ENCODE measurements at regions not wholly inside any gene's neighbourhood (a gene's known extent, or its start where the extent isn't known, plus 50 kb on each side); places are given as distances from the start of the nearest gene placed in this dataset.

DNA sequence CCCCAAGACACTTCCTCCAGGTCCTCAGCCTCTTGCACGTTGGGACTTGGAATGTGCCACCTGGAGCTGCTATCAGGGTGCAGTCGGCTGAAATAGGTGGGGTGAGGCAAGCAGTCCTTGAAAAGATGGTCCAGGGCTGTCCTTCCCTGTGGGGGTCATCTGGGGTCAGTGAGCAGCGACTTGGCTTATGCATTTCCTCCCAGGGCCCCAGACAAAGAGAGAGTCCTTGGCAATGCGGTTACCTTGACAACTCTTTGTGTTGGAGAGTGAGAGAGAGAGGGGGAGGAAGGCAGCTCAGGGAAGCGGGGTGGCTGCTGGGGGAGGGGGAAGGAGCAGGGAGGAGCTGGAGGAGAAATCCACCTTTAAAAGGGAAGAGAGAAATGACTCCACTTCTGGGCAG, 93.8 kb downstream of the MIAT start:
- H3K9me3 ChIP-seq (ENCODE audit: control insufficient read depth in 2 of 2, insufficient read depth in 1 of 2, low read length in 1 of 2), result no peaks in the 10 kb centered on the region
- WGBS, result 60% methylated on average over 5 of the region's 5 CpGs
- H3K27ac ChIP-seq (ENCODE audit: low read depth in 1 of 2, low read length in 1 of 2), result no peak overlapping the region
- peaks cover 0 to 4% of the 10 kb centered on the region in 2 donors for H3K4me1 ChIP-seq (ENCODE audit: control insufficient read depth in 2 of 2, insufficient read depth in 2 of 2, low read length in 2 of 2)
- no peaks in the 10 kb centered on the region for H3K36me3 ChIP-seq (ENCODE audit: control insufficient read depth in 2 of 2, insufficient read depth in 2 of 2, low read length in 1 of 2)
- no peak for DNase-seq (ENCODE audit: low read depth in 6 of 9, low spot score in 9 of 9)
- no peaks in the 10 kb centered on the region for H3K27me3 ChIP-seq (ENCODE audit: control insufficient read depth in 2 of 2, insufficient read depth in 1 of 2, low read length in 1 of 2)
- no peak overlapping the region for H3K4me3 ChIP-seq (ENCODE audit: low read length in 2 of 2)

DNA sequence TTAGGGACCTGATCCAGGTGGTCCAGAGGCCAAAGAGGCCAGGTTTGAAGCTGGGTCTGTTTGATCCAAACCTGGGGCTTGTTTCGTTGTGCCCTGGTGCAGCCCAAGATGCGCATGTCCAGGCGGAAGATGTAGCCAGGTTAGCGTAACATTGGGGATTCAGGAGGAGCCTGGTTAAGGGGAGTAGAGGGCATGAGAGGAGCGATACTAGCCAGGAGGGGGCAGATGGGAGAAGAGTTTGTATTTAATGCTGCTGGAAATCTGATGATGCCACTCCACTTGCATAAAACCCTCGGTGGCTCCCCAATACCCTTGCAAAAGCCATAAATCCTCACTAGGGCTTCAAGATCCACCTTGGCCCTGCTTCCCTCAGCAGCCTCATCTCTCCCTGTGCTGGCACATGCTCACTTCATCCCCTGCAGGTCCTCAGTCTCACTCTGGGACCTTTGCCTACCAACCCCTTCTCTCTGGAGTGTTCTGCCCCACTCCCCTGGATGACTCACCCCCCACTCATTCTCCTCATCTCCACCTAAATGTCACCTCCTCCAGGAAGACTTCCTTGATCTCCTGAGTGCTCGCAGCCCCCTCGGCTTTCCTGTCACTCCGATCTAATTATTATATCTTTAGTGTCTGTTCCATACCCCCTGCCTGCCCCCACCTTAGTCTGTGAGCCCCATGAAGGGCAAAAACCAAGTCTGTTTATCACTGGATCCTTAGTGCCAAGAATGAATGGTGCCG, 95.9 kb downstream of the MIAT start:
- DNase-seq (ENCODE audit: low read depth in 6 of 9, low spot score in 9 of 9), result no peak
- Histone ChIP-seq H3K36me3 (ENCODE audit: control insufficient read depth in 2 of 2, insufficient read depth in 2 of 2, low read length in 1 of 2) (no peaks in the 10 kb centered on the region), H3K9me3 (ENCODE audit: control insufficient read depth in 2 of 2, insufficient read depth in 1 of 2, low read length in 1 of 2) (peaks cover 0 to 4% of the 10 kb centered on the region in 2 donors), H3K27ac (ENCODE audit: low read depth in 1 of 2, low read length in 1 of 2) (no peak overlapping the region), H3K4me3 (ENCODE audit: low read length in 2 of 2) (no peak overlapping the region), H3K27me3 (ENCODE audit: control insufficient read depth in 2 of 2, insufficient read depth in 1 of 2, low read length in 1 of 2) (no peaks in the 10 kb centered on the region), H3K4me1 (ENCODE audit: control insufficient read depth in 2 of 2, insufficient read depth in 2 of 2, low read length in 2 of 2) (peaks cover 3 to 4% of the 10 kb centered on the region in 2 donors)
- WGBS, result 94% methylated on average over 10 of the region's 10 CpGs

DNA sequence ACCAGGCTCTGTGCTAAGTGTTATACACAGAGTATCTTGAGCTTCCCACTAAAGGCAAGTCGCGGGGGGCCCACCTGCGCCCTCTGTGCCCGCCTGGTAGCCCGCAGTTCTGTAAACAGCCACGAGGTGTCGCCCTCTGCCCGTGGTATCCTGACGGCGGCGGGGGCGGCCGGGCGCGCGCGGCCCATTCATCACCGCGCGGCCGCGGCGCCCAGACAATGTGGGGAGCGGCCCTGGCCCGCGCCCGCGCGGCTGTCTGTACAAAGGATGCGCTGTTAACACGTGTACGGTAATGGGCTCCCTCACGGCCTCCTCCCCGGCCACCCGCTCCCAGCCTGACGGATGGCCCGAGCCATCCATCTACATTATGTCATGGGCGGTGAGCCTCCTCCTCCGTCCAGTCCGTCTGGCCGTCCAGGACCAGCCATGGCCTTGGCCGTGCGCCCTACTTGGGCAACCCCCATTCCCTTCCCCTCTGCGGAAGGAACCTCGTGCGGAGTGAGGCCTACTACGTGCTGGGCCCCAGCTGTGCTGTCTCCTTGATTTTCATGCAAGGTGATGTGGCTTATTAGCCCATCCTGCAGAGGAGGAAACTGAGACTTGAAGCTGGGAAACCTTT, 99.4 kb downstream of the MIAT start:
- H3K9me3 ChIP-seq (ENCODE audit: control insufficient read depth in 2 of 2, insufficient read depth in 1 of 2, low read length in 1 of 2), result peaks cover 0 to 4% of the 10 kb centered on the region in 2 donors
- DNase-seq (ENCODE audit: low read depth in 6 of 9, low spot score in 9 of 9), result peak in 8 of 9 donors; percentile 8 to 64 (median 34)
- 25% methylated on average over 47 of the region's 47 CpGs for WGBS
- H3K4me3 ChIP-seq (ENCODE audit: low read length in 2 of 2), result no peak overlapping the region
- H3K36me3 ChIP-seq (ENCODE audit: control insufficient read depth in 2 of 2, insufficient read depth in 2 of 2, low read length in 1 of 2), result no peaks in the 10 kb centered on the region
- H3K4me1 ChIP-seq (ENCODE audit: control insufficient read depth in 2 of 2, insufficient read depth in 2 of 2, low read length in 2 of 2), result peaks cover 0 to 3% of the 10 kb centered on the region in 2 donors
- H3K27me3 ChIP-seq (ENCODE audit: control insufficient read depth in 2 of 2, insufficient read depth in 1 of 2, low read length in 1 of 2), result no peaks in the 10 kb centered on the region
- no peak overlapping the region for H3K27ac ChIP-seq (ENCODE audit: low read depth in 1 of 2, low read length in 1 of 2)

DNA sequence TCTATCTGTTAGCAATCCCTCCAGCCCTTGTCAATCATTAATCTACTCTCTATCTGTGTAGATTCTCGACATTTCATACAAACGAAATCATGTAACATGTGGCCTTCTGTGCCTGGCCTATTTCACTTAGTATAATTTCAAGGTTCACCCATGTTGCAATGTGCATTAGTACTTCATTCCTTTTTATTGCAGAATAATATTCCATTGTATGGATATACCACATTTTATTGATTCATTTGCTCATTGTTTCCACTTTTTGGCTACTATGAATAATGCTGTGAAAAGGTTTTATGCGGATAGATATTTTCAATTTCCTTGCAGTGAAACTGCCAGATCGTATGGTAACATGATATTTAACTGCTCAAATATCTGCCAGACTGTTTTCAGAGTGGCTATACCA, 100.1 kb downstream of the MIAT start:
- H3K27ac ChIP-seq (ENCODE audit: low read depth in 1 of 2, low read length in 1 of 2), result no peak overlapping the region
- peaks cover 0 to 4% of the 10 kb centered on the region in 2 donors for H3K9me3 ChIP-seq (ENCODE audit: control insufficient read depth in 2 of 2, insufficient read depth in 1 of 2, low read length in 1 of 2)
- DNase-seq (ENCODE audit: low read depth in 6 of 9, low spot score in 9 of 9), result no peak
- no peaks in the 10 kb centered on the region for H3K36me3 ChIP-seq (ENCODE audit: control insufficient read depth in 2 of 2, insufficient read depth in 2 of 2, low read length in 1 of 2)
- H3K4me3 ChIP-seq (ENCODE audit: low read length in 2 of 2), result no peak overlapping the region
- no peaks in the 10 kb centered on the region for H3K27me3 ChIP-seq (ENCODE audit: control insufficient read depth in 2 of 2, insufficient read depth in 1 of 2, low read length in 1 of 2)
- H3K4me1 ChIP-seq (ENCODE audit: control insufficient read depth in 2 of 2, insufficient read depth in 2 of 2, low read length in 2 of 2), result peaks cover 0 to 3% of the 10 kb centered on the region in 2 donors
- 98% methylated on average over 4 of the region's 4 CpGs for WGBS

DNA sequence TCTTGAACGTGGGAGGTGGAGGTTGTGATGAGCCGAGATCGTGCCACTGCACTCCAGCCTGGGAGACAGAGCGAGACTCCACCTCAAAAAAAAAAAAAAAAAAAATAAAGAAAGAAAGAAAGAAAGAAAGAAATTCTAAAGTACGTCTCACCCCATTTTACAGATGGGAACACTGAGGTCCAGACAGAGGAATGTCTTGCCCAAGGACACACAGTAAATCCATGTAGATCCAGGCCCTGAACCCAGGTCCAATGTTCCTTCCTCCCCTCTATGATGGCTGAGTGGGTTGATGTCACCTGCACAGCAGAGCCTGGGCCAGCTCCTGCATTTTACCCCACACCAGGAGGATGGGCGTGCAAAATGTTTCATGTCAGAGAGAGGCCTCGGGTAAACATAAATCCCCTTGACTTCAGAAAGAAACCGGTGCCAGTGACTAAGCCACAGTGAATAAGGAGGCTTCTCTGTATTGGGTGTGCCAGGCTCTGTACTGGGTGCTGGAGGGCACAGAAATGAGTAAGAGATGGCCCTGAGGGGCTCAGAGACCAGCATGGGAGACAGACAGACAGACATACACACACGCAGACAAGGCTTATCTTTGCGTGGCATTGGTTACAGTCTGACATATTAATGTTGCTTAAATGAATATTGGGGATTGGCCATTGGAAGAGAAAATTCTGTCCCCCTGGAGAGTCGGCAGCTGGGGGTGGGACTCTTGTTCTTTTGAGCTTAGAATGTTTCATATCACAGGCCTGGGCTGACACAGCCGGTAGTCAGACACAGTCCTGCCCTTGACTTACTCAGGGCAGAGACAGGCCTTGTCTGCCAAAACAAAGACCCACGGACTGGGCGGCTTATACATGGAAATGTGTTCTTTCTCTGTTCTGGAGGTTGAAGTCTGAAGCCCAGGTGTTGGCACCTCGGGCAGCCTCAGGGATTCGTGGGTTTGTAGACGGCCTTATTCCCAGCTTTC, 105.4 kb downstream of the MIAT start:
- Histone ChIP-seq H3K27me3 (ENCODE audit: control insufficient read depth in 2 of 2, insufficient read depth in 1 of 2, low read length in 1 of 2) (no peaks in the 10 kb centered on the region), H3K9me3 (ENCODE audit: control insufficient read depth in 2 of 2, insufficient read depth in 1 of 2, low read length in 1 of 2) (peaks cover 0 to 5% of the 10 kb centered on the region in 2 donors), H3K4me1 (ENCODE audit: control insufficient read depth in 2 of 2, insufficient read depth in 2 of 2, low read length in 2 of 2) (peaks cover 0 to 3% of the 10 kb centered on the region in 2 donors), H3K4me3 (ENCODE audit: low read length in 2 of 2) (no peak overlapping the region), H3K27ac (ENCODE audit: low read depth in 1 of 2, low read length in 1 of 2) (no peak overlapping the region), H3K36me3 (ENCODE audit: control insufficient read depth in 2 of 2, insufficient read depth in 2 of 2, low read length in 1 of 2) (peaks cover 0 to 8% of the 10 kb centered on the region in 2 donors)
- DNase-seq (ENCODE audit: low read depth in 6 of 9, low spot score in 9 of 9), result no peak
- WGBS, result 98% methylated on average over 17 of the region's 17 CpGs

DNA sequence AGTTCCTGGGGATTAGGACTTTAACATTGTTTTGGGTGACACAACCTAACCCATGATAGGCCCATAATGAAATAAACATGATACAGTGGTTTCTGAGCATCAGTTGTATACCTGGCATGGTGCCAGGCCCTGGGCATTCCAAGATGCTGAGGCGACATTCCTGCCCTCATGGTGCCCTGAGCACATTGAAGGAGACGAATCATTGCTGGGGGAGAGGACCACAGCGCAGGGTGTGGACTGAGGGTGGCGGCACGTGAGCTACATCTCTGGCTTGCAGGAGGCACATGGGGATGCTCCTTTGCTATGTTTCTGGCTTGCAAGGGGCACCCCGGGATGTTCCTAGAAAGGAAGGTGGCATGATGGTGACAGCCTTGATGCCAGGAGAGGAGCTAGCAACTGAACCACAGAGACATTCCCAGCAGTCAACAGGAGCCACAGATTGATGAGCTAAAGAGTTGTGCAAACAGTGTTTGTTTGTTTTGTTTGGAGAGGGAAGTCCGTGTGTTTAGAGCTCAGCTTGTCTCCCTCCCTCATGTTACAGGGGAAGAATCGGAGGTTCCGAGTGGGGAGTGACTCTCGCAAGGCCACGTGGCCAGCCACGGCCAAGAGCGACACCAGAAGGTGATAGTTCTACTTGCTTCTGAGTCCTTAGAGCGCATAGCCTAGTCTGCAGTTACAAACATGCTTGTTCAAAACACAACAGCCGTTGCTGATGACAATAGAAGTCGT, 106.4 kb downstream of the MIAT start:
- Histone ChIP-seq H3K4me3 (ENCODE audit: low read length in 2 of 2) (no peak overlapping the region), H3K27me3 (ENCODE audit: control insufficient read depth in 2 of 2, insufficient read depth in 1 of 2, low read length in 1 of 2) (no peaks in the 10 kb centered on the region), H3K9me3 (ENCODE audit: control insufficient read depth in 2 of 2, insufficient read depth in 1 of 2, low read length in 1 of 2) (peaks cover 0 to 5% of the 10 kb centered on the region in 2 donors), H3K36me3 (ENCODE audit: control insufficient read depth in 2 of 2, insufficient read depth in 2 of 2, low read length in 1 of 2) (peaks cover 0 to 8% of the 10 kb centered on the region in 2 donors), H3K4me1 (ENCODE audit: control insufficient read depth in 2 of 2, insufficient read depth in 2 of 2, low read length in 2 of 2) (peaks cover 0 to 3% of the 10 kb centered on the region in 2 donors), H3K27ac (ENCODE audit: low read depth in 1 of 2, low read length in 1 of 2) (no peak overlapping the region)
- WGBS, result 96% methylated on average over 16 of the region's 16 CpGs
- DNase-seq (ENCODE audit: low read depth in 6 of 9, low spot score in 9 of 9), result no peak

DNA sequence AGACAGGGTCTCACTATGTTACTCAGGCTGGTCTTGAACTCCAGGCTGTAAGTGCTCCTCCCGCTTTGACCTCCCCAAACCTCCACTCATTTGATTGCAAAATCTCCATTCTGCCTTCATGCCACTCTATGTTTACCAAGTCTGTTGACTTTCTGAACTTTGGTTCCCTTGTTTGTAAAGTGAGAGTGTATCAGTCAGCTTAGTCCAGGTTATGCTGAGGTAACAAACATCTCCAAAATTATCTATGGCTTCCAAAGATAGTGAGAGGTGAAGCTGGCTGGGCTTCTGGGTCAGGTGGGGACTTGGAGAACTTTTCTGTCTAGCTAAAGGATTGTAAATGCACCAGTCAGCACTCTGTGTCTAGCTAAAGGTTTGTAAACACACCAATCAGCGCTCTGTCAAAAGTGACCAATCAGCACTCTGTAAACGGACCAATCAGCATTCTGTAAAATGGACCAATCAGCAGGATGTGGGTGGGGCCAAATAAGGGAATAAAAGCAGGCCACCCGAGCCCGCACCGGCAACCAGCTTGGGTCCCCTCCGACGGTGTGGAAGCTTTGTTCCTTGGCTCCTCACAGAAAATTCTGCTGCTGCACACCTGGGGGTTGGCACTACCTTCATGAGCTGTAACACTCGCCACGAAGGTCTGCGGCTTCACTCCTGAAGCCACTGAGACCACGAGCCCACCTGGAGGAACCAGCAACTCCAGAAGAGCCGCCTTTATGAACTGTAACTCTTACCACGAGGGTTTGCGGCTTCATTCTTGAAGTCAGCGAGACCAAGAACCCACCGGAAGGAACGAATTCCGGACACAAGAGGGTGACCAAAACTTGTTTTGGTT, 109.3 kb downstream of the MIAT start:
- peaks cover 0 to 8% of the 10 kb centered on the region in 2 donors for H3K36me3 ChIP-seq (ENCODE audit: control insufficient read depth in 2 of 2, insufficient read depth in 2 of 2, low read length in 1 of 2)
- peaks cover 0 to 5% of the 10 kb centered on the region in 2 donors for H3K9me3 ChIP-seq (ENCODE audit: control insufficient read depth in 2 of 2, insufficient read depth in 1 of 2, low read length in 1 of 2)
- H3K27ac ChIP-seq (ENCODE audit: low read depth in 1 of 2, low read length in 1 of 2), result no peak overlapping the region
- peaks cover 0 to 3% of the 10 kb centered on the region in 2 donors for H3K4me1 ChIP-seq (ENCODE audit: control insufficient read depth in 2 of 2, insufficient read depth in 2 of 2, low read length in 2 of 2)
- WGBS, result 36% methylated on average over 19 of the region's 19 CpGs
- peak in 3 of 9 donors; percentile 4 to 32 (median 18) for DNase-seq (ENCODE audit: low read depth in 6 of 9, low spot score in 9 of 9)
- no peaks in the 10 kb centered on the region for H3K27me3 ChIP-seq (ENCODE audit: control insufficient read depth in 2 of 2, insufficient read depth in 1 of 2, low read length in 1 of 2)
- no peak overlapping the region for H3K4me3 ChIP-seq (ENCODE audit: low read length in 2 of 2)
